Stimulated activated CD4-positive, alpha-beta T cell treated with anti-CD3 and anti-CD28 coated beads, TNF-alpha, amount 100 ng/mL, for 1 hour (primary cell): ENCODE measurements at regions not wholly inside any gene's neighbourhood (a gene's known extent, or its start where the extent isn't known, plus 50 kb on each side); places are given as distances from the start of the nearest gene placed in this dataset.
"Not testable (repeated sequence)": the region's sequence is repeated elsewhere in the genome, so short reads cannot be mapped to it uniquely, and the experiment has no call there.

Experiments
- DNase-seq, 3 donors: peaks; one replicate each; pipeline ENCODE4 v3.0.0-alpha.2; 2020; ENCODE audit warnings: low read depth in 3 of 3, low spot score in 1 of 3

DNA sequence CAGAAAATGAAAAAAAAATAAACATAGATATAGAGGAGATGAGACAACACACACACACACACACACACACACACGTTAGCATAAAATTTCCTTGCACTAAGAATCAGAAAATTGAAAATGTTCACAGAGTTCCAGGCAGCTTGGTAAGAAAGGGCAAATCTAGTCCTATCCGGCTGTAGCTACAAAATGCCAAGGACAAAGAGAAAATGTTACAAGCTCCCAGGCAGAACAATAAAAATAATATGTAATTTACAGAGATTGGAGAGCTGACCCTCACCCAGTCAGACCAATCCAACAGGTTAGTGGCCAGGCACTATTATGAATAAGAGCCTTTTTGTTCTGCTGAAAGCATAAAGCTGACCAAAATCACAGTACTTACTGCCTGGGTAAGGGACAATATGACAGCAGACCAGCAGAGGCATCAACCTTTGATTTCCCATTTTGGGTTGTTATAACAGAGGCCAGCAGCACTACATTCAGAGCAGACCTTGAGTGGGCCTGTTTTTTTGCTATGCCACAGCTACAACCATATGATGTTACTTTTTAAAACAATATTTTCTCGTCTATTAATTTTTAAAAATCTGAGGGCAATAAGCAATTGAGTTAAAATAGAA lies 892.6 kb downstream of the TAF11L14 start:
- DNase-seq = no peak

DNA sequence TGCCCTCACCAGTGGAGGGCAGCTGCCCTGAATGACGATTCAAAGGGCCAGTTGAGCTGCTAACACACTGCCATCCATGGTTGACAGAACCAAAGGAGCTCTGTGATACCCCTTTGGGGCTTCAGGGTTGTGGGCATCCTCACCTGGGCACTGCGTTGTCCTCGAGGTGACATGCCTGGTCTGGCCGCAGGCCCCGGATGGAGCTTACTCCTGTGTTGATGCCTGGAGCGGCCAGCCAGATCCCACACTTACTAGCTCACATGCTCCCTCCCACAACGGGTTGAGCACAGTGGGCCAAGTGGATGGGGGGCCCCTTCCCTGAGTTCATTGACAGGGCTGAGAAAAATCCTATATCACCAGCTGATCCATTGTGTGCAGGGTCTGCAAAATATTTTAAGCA lies 898.9 kb downstream of the TAF11L14 start:
- DNase-seq = no peak

DNA sequence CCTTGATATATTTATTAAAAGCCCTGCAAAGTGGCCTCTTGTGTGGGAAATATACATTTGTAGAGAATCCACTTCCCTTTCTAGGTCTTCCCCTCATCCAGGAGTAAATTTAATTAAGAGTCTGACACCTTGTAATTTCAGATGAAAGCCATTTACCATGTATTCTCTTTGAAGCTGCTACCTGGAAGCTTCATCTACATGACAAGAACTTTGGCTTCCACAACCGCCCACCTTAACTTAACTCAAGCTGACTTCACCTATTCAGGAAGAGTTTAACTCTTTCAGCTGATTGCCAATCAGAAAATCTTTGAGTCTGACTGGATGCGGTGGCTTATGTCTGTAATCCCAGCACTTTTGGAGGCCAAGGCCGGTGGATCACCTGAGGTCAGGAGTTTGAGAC lies 899.9 kb downstream of the TAF11L14 start:
- DNase-seq = no peak

DNA sequence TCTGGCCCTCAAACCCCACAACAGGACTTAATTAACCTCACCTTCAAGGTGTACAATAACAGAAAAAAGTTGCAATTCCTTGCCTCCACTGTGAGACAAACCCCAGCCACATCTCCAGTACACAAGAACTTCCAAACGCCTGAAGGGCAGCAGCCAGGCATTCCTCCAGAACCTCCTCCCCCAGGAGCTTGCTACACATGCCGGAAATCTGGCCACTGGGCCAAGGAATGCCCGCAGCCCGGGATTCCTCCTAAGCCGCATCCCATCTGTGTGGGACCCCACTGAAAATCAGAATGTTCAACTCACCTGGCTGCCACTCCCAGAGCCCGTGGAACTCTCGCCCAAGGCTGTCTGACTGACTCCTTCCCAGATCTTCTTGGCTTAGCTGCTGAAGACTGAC lies 901.5 kb downstream of the TAF11L14 start:
- not testable (repeated sequence) for DNase-seq

DNA sequence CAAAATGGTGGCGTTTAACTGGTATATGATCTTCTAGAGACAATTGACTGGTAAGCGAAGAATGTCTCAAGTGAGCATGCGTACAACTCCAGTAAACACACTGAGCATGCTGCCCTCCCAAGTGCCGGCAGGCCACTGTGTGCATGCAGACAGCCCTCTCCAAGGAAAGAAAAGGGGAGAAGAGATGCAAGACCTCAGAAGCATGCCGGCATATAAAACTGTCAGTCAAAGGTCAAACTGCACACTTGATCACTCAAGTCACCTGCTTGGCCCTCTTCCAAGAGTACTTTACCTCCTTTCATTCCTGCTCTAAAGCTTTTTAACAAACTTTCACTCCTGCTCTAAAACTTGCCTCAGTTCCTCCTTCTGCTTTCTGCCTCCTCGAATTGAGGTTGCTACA lies 910.2 kb downstream of the TAF11L14 start:
- no peak for DNase-seq

DNA sequence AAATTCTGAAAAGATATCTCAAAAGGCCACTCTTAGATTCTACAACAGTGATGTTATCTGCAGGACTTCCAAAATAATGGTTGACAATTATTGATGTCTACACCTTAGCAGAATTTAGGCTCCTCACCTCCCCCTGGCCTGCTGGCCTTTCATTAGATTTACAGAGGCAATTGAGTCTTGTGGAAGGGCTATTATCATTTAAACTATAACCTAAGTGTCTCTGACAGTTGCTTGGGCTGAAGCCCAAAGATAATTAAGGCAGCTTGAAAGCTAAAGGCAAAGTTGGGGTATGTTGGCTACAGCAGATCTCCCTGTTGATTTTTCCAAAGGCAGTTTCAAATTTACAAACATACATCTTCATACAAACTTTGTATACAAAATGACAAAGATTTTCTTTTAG lies 912.3 kb downstream of the TAF11L14 start:
- DNase-seq = no peak

DNA sequence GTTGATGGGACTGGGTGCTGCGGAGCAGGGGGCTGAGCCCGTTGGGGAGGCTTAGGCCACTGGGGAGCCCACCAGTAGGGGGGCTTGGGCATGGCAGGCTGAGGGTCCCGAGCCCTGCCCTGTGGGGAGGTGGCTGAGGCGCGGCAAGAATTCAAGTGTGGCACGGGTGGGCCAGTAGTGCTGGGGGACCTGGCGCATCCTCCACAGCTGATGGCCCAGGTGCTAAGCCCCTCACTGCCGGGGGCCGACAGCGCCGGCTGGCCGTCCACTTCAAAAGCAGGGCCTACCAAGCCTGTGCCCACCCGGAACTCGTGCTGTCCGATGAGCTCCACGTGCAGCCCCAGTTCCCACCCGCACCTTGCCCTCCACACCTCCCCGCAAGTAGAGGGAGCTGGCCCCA lies 917.5 kb downstream of the TAF11L14 start:
- no peak for DNase-seq

DNA sequence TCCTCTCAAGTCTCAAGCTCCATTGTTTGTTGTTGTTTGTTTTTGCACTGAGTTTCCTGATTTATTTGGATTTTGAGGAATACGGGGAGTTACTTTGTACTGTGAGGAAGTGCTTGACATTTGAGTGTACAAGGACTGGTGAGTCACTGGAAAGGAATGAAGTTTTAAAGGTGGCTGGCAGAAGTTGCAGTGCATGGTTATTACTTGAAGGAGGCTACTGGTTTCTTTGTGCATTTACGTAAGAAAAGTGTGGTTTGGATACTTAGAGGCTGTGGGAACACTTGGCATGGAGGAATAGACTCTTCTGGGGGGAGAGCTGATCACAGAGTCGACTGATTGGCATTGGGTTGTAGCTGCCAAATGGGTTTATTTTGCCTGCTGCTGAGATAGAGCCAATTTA lies 919.0 kb downstream of the TAF11L14 start:
- no peak for DNase-seq

DNA sequence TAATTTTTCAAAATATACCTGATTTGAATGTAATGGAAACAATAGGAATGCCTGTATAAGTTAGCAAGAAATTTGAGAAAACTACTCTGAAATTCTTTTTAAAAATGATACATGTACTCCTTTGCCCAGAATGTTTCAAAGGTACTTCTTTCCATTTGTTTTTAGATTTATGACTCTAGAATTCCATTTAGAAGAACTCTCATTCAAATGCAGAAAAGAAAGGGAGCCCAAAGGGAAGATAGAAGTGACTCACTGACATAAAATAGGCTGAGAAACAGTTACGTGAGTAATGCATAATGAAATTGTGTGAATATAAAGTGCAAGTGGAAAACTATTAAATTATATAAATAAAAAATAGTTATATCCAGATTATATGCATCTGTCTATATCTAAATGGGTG lies 926.3 kb downstream of the TAF11L14 start:
- DNase-seq = no peak

DNA sequence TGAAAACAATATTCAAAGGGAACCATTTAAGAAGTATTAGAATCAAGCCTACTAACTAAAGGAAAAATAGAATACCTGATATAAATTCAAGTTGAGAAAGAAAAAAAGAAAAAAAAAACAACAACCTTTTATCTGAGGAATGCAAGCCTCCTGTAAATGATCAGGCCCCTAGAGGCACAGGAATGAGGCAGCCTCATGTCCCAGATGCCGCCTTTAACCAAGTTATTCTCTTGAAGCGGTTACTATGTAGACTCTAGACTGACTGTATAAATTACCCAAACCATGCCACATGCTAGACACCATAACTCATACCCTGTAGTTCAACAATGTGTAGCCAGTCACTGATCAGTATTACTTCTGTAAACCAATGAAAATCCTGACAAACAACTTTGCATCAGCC lies 929.6 kb downstream of the TAF11L14 start:
- DNase-seq = no peak

DNA sequence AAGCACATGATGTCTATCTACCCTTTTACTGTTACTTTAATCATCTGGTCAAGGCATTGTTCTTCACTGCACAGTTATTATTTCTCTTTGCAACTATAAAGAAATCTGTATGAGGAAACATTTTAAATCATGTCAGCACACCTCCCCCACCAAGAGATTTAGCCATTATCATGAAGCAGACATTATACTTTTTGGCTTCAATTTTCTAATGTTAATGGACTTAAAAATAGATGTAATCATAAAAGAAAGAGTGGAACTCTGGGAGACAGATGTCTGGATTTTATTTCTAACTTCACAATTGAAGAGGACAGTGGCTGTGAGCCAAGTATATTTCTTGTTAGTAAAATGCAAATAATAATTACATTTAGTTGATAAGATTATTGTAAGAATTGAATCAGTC lies 932.4 kb downstream of the TAF11L14 start:
- no peak for DNase-seq

DNA sequence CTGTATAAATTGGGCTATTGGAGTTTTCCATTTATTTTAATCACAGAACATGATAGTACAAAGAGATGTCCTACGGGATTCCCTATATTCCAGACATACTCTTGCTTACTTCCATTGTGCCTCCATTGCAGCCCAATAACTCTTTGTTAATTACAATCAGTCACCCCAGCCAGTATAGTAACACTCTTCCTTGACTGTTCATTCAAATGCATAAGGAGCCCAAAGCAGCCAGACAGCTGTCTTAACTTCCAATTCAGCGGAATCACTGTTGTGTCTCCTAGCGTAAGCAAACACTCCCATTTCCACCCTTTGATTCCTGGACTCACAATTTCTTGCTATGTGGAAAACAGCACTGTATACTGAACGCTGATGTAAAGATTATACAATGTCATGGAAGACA lies 942.3 kb downstream of the TAF11L14 start:
- DNase-seq = no peak

DNA sequence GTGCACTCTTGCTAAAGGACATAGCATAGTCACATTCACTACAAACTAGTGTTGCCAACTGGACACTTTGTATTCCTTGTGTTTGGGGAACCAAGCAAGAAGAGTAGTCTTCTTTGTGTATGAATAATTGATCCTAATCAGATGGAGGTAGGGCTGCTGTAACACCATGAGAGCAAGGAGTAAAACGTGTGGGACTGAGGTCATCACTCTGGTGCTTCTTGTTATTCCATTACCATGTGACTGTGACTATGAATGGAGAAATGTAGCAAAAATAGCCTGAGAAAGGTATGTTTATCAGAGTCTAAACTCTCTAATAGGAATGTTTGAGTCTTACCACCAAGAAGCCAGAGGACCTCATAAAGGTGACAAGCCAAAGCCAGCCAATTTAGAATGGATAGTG lies 966.9 kb downstream of the TAF11L14 start:
- DNase-seq = no peak

DNA sequence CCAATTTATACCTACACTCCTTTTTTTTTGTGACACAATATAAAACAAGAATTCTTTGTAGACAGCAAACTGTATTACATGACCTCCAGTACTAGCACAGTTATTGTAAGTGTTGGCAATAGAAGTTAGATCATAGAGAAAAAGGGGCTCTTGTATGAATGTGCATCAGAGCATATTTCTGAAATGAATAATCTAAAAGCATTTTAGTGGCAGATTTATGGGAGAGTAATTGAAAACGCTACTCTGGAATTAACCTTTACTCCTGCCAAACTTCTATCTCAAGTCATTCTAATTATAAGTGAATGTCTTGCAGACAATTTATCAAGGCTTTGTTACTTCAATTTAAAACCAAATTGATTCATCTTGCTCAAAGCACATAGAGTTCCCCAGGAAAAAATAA lies 968.1 kb downstream of the TAF11L14 start:
- no peak for DNase-seq

DNA sequence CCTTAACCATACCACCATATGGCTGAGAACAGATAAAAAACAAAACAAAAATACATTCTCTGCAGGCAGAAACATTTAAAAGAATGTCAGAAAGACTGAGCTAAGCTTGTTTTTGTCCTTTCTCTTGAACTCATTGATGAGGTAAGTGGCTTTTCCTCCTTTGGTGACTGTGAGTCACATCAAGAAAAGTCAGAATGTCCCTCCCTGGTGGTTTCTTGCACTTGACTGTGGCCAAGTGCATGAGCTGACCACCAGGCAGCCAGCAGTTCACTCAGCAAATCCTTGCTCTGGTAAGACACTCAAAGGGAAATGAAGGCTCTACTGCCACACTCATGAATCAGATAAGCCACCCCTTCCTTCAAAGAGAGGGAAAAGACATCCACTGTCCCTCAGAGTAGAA lies 970.9 kb downstream of the TAF11L14 start:
- DNase-seq = no peak

DNA sequence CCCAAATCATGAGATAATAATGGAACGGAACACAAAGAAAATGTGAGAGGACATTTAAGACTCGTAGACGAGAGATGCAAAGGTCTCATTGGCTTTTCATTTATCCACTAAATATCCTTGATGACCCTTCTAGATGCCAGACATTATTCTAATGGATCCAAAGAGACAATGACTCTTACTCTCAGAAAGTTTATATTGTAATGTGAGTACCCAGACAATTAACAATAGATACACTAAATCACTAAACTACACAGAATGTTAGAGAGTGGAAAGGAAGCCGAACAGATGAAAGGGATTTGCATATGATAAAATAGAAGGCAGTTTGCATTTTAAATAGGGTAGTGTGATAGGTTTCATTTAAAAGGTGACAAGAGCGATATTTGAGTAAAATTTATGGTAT lies 973.3 kb downstream of the TAF11L14 start:
- DNase-seq = no peak

DNA sequence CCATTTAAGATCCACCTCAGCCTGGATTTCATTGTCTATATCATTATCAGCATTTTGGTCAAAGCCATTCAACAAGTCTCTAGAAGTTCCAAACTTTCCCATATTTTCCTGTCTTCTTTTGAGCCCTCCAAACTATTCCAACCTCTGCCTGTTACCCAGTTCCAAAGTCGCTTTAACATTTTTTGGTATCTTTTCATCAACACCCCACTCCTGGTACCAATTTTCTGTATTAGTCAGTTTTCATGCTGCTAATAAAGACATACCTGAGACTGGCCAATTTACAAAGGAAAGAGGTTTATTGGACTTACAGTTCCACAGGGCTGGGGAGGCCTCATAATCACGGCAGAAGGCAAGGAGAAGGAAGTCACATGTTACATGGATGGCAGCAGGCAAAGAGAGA lies 982.9 kb downstream of the TAF11L14 start:
- not testable (repeated sequence) for DNase-seq

DNA sequence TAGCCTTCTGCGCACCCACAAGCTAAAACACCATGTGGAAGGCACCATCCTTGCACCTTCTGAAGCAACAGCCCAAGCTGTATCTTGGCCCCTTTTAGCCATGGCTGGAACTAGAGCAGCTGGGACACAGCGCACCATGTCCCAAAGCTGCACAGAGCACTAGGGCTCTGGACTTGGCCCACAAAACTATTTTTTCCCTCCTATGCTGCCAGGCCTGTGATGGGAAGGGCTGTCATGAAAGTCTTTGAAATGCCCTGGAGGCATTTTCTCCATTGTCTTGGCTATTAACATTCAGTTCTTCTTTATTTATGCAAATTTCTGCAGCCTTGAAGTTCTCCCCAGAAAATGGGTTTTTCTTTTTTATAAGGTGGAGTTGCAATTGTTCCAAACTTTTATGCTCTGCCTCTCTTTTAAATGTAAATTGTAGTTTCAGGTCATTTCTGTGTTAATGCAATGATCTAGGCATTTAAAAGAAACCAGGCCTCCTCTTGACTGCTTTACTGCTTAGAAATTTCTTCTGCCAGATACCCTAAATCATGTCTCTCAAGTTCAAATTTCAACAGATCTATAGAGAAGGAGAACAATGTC lies 996.3 kb downstream of the TAF11L14 start:
- DNase-seq = no peak

DNA sequence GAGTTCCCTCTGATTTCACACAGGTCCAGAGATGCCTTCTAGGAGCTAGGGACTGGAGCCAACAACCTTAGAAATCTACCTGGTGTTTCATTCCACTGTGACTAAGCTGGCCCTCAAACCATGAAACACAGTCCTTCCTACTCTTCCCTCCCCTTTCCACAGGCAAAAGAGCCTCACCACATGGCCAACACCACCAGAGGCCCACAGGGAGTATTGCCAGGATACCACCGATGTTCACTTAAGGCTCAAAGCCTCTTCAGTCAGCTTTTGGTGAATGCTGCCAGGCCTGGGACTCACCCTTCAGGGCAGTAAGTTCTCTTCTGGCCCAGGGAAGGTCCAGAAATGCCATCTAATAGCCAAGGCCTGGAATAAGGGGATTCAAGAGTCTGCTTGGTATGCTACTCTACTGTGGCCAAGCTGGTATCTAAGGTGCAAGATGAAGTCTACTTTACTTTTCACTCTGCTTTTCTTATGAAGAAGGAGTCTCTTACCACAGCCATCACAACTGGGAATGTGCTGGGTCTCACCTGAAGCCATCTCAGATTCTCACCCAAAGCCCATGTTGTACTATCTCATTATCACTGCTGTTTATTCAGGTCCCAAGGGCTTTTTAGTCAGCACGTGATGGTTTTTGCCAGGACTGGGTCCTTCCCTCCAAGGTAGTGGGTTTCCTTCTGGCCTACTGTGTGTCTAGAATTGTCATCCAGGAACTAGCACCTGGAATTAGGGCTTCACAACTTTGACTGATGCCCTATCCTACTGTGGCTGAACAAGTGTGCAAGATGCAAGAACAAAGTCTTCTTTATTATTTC lies 1018.4 kb downstream of the TAF11L14 start:
- no peak for DNase-seq

DNA sequence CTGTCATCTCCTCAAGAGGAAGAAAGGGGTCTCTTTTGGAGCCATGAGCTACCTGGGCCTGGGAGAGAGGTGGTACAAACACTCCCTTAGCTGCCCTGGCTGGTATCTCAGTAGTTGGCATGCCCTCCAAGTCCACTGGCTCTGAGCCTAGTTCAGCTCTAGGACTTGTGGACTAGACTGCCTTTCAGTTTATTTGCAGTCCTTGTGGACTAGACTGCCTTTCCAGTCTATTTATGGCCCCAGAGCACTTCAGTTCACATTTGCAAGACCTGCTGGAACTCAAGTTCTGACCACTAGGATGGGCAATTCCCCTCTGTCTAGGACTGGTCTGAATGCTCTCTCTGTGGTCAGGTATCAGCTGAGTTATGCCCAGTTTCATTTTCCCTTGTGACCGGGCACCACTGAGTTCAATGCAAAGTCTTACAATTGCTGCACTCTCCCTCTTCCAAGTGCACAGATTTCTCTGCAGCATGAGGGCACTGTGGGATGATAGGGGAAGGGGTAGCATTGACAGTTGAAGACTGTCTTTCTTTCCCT lies 1019.0 kb downstream of the TAF11L14 start:
- no peak for DNase-seq

DNA sequence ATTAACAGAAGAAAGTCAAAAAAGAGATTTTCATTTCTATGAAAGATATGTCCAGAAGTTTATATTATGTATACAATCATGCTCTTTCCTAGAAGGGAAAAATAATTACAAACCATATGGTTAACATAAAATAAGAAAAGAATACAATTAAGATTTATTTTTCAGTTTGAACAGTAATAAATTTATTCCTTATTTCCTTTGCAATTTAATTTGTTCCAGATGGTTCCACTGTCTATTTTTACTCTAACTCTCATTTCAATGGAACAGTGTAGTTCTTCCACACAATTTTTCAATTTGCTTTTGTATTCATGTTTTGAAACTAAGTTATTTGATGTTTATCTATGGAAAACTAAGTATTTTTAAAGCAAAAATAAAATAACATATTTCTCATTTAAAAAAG lies 1026.3 kb downstream of the TAF11L14 start:
- DNase-seq = no peak

DNA sequence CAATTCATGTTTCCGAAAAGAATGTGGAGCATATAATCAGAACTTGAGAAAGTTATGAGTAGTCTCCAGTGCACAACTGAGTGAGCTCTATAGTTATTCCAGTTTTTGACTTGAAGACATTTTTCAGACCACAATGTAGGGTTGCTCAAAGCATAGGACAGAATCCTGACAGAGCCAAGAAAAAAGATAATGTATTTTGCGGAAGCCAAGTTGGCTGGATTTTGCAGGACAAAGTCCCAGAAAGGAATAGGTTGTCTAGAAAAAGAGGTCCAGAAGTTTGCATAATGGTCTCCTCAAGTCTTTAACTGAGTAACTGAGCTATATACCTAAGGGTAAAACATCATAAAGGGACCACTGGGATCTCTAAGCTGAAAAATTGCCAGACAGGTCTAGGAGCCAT lies 1028.0 kb downstream of the TAF11L14 start:
- no peak for DNase-seq
